NT2/D1 (cell line): ENCODE measurements at regions not wholly inside any gene's neighbourhood (a gene's known extent, or its start where the extent isn't known, plus 50 kb on each side); places are given as distances from the start of the nearest gene placed in this dataset.

Experiments
- DNase-seq: peaks from one replicate; pipeline ENCODE4 v3.0.0-alpha.2; 2011; ENCODE audit warnings: low read depth, low spot score
- H3K27me3 ChIP-seq: 2 replicates; pipeline ENCODE4 v1.6.0; 2011; ENCODE audit warnings: mild to moderate bottlenecking; ENCODE audit not compliant: insufficient read length, insufficient read depth
- H3K36me3 ChIP-seq: 2 replicates; pipeline ENCODE4 v1.6.1; 2011; ENCODE audit warnings: mild to moderate bottlenecking, low read length, mixed read lengths; ENCODE audit not compliant: insufficient read depth, insufficient read length
- H3K4me1 ChIP-seq: 2 replicates; pipeline ENCODE4 v1.5.1; 2011; ENCODE audit not compliant: insufficient read depth, insufficient read length
- H3K4me3 ChIP-seq: 2 replicates; pipeline ENCODE4 v1.5.1; 2011; ENCODE audit warnings: low read depth; ENCODE audit not compliant: insufficient read length
- H3K9ac ChIP-seq: 2 replicates; pipeline ENCODE4 v1.6.0; 2011; ENCODE audit warnings: low read depth; ENCODE audit not compliant: insufficient read length
- H3K9me3 ChIP-seq: 2 replicates; pipeline ENCODE4 v1.5.1; 2011; ENCODE audit warnings: mild to moderate bottlenecking, low read length; ENCODE audit not compliant: insufficient read depth
- SUZ12 ChIP-seq: IDR thresholded peaks from 2 replicates; pipeline ENCODE4 v1.6.1; 2011; ENCODE audit not compliant: insufficient read length, insufficient read depth; ENCODE audit errors: extremely low read depth
- YY1 ChIP-seq: IDR thresholded peaks from 2 replicates; pipeline ENCODE4 v1.6.1; 2011; ENCODE audit not compliant: insufficient read length, insufficient read depth
- ZNF274 ChIP-seq: IDR thresholded peaks from 2 replicates; pipeline ENCODE4 v1.6.1; 2011; ENCODE audit warnings: mild to moderate bottlenecking, low read depth, low read length

GRCh38 chr15:100787567-100788417 is 91.8 kb upstream of the ALDH1A3 start:
- Histone ChIP-seq H3K27me3 (no peaks in the 10 kb centered on the region), H3K9me3 (no peaks in the 10 kb centered on the region), H3K4me1 (no peaks in the 10 kb centered on the region), H3K9ac (no peak overlapping the region), H3K4me3 (no peak overlapping the region), H3K36me3 (no peaks in the 10 kb centered on the region)
- TF ChIP-seq YY1 (no peak), ZNF274 (no peak), SUZ12 (no peak)
- DNase-seq: no peak

- TF ChIP-seq SUZ12 (no peak), ZNF274 (no peak), YY1 (no peak)
- H3K4me1 ChIP-seq: no peaks in the 10 kb centered on the region
- no peaks in the 10 kb centered on the region for H3K36me3 ChIP-seq
- no peaks in the 10 kb centered on the region for H3K27me3 ChIP-seq
- 0 out of 2 replicates have a peak, but pooled peaks cover under 1% of the 10 kb centered on the region for H3K9me3 ChIP-seq
- DNase-seq: no peak
- no peak overlapping the region for H3K9ac ChIP-seq
- H3K4me3 ChIP-seq: no peak overlapping the region
These were observed 91.1 kb upstream of the ALDH1A3 start for GRCh38 chr15:100788418-100789105.

DNA sequence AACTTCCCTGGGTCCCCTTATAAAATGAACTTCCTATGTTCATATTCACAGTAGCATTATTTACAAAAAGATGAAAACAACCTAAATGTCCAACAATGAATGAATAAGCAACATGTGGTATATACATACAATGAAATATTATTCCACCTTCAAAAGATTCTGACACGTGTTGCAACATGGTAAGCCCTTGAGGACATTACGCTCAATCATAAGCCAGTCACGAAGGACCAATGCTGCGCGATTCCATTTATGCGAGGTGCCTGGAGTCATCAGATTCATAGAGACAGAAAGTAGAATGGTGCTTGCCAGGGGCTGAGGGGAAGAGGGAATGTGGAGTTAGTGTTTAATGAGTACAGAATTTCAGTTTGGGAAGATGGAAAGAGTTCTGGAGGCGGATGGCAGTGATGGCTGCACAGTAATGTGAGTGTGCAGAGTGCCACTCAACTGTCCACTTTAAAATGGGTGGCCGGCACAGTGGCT is 88.8 kb upstream of the ALDH1A3 start:
- Histone ChIP-seq H3K4me1 (no peaks in the 10 kb centered on the region), H3K36me3 (no peaks in the 10 kb centered on the region), H3K9ac (no peak overlapping the region), H3K27me3 (no peaks in the 10 kb centered on the region), H3K4me3 (no peak overlapping the region), H3K9me3 (peaks cover 6% of the 10 kb centered on the region; the same call in 1 of the 2 replicates)
- no peak for DNase-seq
- TF ChIP-seq ZNF274 (no peak), YY1 (no peak), SUZ12 (no peak)

DNA sequence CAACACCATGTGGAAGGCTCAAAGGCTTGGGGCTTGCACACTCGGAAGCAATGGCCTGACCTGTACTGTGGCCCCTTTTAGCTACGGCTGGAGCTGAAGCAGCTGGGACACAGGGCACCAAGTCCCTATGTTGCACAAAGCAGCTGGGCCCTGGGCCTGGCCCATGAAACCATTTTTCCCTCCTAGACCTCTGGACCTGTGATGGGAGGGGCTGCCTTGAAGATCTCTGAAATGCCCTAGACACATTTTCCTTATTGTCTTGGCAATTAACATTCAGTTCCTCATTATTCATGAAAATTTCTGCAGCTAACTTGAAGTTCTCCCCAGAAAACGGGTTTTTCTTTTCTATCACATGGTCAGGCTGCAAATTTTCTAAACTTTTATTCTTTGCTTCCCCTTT is 85.6 kb upstream of the ALDH1A3 start:
- no peak for TF ChIP-seq SUZ12
- no peak for TF ChIP-seq ZNF274
- no peak for TF ChIP-seq YY1
- Histone ChIP-seq H3K4me3 (no peak overlapping the region), H3K27me3 (no peaks in the 10 kb centered on the region), H3K9me3 (peaks cover 6% of the 10 kb centered on the region; the same call in 1 of the 2 replicates), H3K4me1 (no peaks in the 10 kb centered on the region), H3K36me3 (no peaks in the 10 kb centered on the region), H3K9ac (no peak overlapping the region)
- no peak for DNase-seq

DNA sequence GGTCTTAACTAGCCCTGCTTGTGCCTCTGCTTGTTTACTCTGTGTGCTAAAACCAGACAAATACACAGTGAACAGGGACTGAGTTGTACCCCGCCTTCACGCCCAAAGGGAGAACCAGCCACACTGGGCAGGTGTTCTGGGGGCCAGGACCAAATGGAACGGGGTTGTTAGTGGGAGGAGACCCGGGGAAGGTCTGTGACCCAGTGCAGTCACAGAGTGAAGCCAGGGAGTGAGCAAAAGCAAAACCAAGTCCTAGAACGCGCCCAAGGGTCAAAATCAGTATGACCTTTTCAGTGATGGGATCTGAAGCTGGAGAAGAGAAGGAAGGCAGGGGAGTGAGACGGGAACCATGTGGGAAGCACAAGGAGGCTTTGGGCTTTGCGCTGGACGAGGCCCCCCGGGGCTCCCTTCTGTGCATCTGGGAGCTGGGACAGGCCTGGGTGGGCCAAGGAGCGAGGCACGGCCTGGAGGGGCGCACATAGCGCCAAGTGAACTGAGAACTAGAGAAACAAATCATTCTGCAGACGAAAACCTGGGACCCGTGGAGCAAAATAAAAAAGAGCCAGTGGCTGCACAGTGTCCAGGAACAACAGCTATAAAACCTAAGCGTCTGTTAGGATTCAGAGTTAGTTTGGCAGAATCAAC is 78.3 kb upstream of the ALDH1A3 start:
- Histone ChIP-seq H3K4me3 (no peak overlapping the region), H3K4me1 (peaks cover 6% of the 10 kb centered on the region), H3K9ac (no peak overlapping the region), H3K36me3 (no peaks in the 10 kb centered on the region), H3K9me3 (no peaks in the 10 kb centered on the region), H3K27me3 (no peaks in the 10 kb centered on the region)
- no peak for DNase-seq
- TF ChIP-seq YY1 (no peak), SUZ12 (no peak), ZNF274 (no peak)

DNA sequence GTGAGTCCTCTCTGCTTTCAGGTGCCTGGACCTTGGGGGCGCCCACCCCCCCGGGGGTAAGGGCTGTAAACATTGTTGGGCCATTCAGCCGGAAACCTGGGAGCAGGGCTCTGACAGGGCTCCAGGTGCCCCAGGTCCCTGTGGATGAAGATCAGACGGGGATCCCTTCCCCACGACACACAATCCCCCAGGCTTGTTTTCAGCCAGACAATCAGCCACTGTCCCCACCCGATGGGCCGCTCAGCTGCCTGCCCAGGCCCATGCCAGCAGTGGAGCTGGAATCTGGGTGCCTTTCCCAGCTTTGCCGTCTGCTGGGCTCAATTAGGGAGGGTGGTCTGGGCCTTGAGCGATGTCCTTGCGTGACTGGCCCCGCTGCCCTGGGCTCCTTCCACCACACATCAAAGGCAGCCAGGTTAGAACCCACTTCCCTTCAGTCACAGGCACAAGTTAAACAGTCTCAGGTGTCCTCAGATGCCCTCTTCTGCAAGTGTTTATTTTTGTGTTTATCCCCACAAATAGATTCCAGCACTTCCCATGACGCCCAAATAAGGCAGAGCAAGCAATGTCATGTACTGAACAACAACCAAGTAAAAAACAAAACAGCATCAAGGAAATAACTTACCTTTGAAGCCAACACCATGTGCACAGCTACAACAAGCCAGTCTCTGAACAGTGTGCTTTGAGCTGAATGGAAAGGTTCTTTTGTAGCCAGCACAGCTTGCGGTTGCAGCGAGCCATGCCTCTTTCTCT is 77.0 kb upstream of the ALDH1A3 start:
- no peak overlapping the region for H3K9ac ChIP-seq
- TF ChIP-seq YY1: no peak
- no peak for TF ChIP-seq ZNF274
- no peak for TF ChIP-seq SUZ12
- H3K4me1 ChIP-seq: peaks cover 6% of the 10 kb centered on the region
- H3K9me3 ChIP-seq: peaks cover 7% of the 10 kb centered on the region; the same call in 1 of the 2 replicates
- H3K36me3 ChIP-seq: no peaks in the 10 kb centered on the region
- no peaks in the 10 kb centered on the region for H3K27me3 ChIP-seq
- no peak for DNase-seq
- H3K4me3 ChIP-seq: no peak overlapping the region
